H9 (cell line): ENCODE measurements at regions not wholly inside any gene's neighbourhood (a gene's known extent, or its start where the extent isn't known, plus 50 kb on each side); places are given as distances from the start of the nearest gene placed in this dataset.
"Not testable (repeated sequence)": the region's sequence is repeated elsewhere in the genome, so short reads cannot be mapped to it uniquely, and the experiment has no call there.

ENCODE experiments used
- DNase-seq: peaks from one replicate; pipeline ENCODE4 v3.0.0-alpha.2; 2017
- H2AFZ ChIP-seq: one replicate; pipeline ENCODE4 v1.6.1; 2013; ENCODE audit warnings: mild to moderate bottlenecking, low read length, control low read depth, moderate library complexity
- H2AK5ac ChIP-seq: 2 replicates; pipeline ENCODE4 v1.6.1; 2013; ENCODE audit warnings: low read length, control low read depth, mixed read lengths; ENCODE audit not compliant: insufficient read length
- H2BK120ac ChIP-seq: one replicate; pipeline ENCODE4 v1.6.1; 2013; ENCODE audit warnings: low read depth, mild to moderate bottlenecking, low read length, control low read depth, inconsistent platforms; ENCODE audit not compliant: poor library complexity, severe bottlenecking
- H2BK12ac ChIP-seq: 2 replicates; pipeline ENCODE4 v1.6.1; 2013; ENCODE audit warnings: low read length, control low read depth, mixed read lengths, low read depth; ENCODE audit not compliant: insufficient read length
- H2BK15ac ChIP-seq: 2 replicates; pipeline ENCODE4 v1.6.1; 2013; ENCODE audit warnings: low read depth, low read length, control low read depth
- H2BK20ac ChIP-seq: one replicate; pipeline ENCODE4 v1.6.1; 2013; ENCODE audit warnings: low read depth, mild to moderate bottlenecking, low read length, control low read depth, inconsistent platforms; ENCODE audit not compliant: poor library complexity, severe bottlenecking
- H2BK5ac ChIP-seq: 2 replicates; pipeline ENCODE4 v1.6.1; 2013; ENCODE audit warnings: low read length, control low read depth, mixed read lengths; ENCODE audit not compliant: insufficient read length
- H3K14ac ChIP-seq: 2 replicates; pipeline ENCODE4 v1.6.1; 2013; ENCODE audit warnings: low read length, control low read depth; ENCODE audit not compliant: insufficient read depth
- H3K18ac ChIP-seq: 2 replicates; pipeline ENCODE4 v1.6.1; 2013; ENCODE audit warnings: low read depth, mild to moderate bottlenecking, mixed read lengths, low read length, control low read depth; ENCODE audit not compliant: insufficient read length
- H3K23ac ChIP-seq: 2 replicates; pipeline ENCODE4 v1.6.1; 2013; ENCODE audit warnings: low read length, control low read depth, mixed read lengths, low read depth; ENCODE audit not compliant: insufficient read length
- H3K23me2 ChIP-seq: 2 replicates; pipeline ENCODE4 v1.6.1; 2013; ENCODE audit warnings: low read depth, mild to moderate bottlenecking, mixed read lengths, low read length, control low read depth; ENCODE audit not compliant: insufficient read length, poor library complexity, severe bottlenecking
- H3K27ac ChIP-seq: 2 replicates; pipeline ENCODE4 v1.5.1; 2013; ENCODE audit warnings: low read length, control low read depth, mixed read lengths, low read depth; ENCODE audit not compliant: insufficient read length
- H3K27me3 ChIP-seq: 2 replicates; pipeline ENCODE4 v1.6.1; 2013; ENCODE audit warnings: low read length, control low read depth, inconsistent platforms; ENCODE audit not compliant: insufficient read depth
- H3K4ac ChIP-seq: 2 replicates; pipeline ENCODE4 v1.6.1; 2013; ENCODE audit warnings: low read depth, mild to moderate bottlenecking, control low read depth, inconsistent platforms, low read length, moderate library complexity
- H3K4me1 ChIP-seq: 2 replicates; pipeline ENCODE4 v1.6.1; 2013; ENCODE audit warnings: low read length, control low read depth, inconsistent platforms; ENCODE audit not compliant: insufficient read depth
- H3K4me2 ChIP-seq: 2 replicates; pipeline ENCODE4 v1.6.1; 2013; ENCODE audit warnings: low read length, control low read depth, mixed read lengths; ENCODE audit not compliant: insufficient read length, insufficient read depth
- H3K56ac ChIP-seq: 2 replicates; pipeline ENCODE4 v1.6.1; 2013; ENCODE audit warnings: low read depth, mild to moderate bottlenecking, mixed read lengths, low read length, control low read depth; ENCODE audit not compliant: insufficient read length
- H3K79me1 ChIP-seq: 2 replicates; pipeline ENCODE4 v1.6.1; 2013; ENCODE audit warnings: low read depth, mild to moderate bottlenecking, moderate library complexity, low read length, control low read depth, inconsistent platforms; ENCODE audit not compliant: insufficient read depth, poor library complexity, severe bottlenecking
- H3K79me2 ChIP-seq: 2 replicates; pipeline ENCODE4 v1.6.1; 2013; ENCODE audit warnings: low read length, control low read depth, inconsistent platforms; ENCODE audit not compliant: insufficient read depth
- H3K9ac ChIP-seq: 2 replicates; pipeline ENCODE4 v1.6.1; 2013; ENCODE audit warnings: low read length, control low read depth, mixed read lengths; ENCODE audit not compliant: insufficient read length; ENCODE audit errors: extremely low read depth
- H3K9me3 ChIP-seq: one replicate; pipeline ENCODE4 v1.6.1; 2013; ENCODE audit warnings: low read depth, low read length, inconsistent platforms; ENCODE audit not compliant: control insufficient read depth
- H3T11ph ChIP-seq: one replicate; pipeline ENCODE4 v1.6.1; 2013; ENCODE audit warnings: mild to moderate bottlenecking, low read length, control low read depth, inconsistent platforms
- H4K20me1 ChIP-seq: one replicate; pipeline ENCODE4 v1.6.1; 2013; ENCODE audit not compliant: control insufficient read depth, insufficient read length, insufficient read depth
- H4K5ac ChIP-seq: 2 replicates; pipeline ENCODE4 v1.6.1; 2013; ENCODE audit warnings: low read depth, mild to moderate bottlenecking, mixed read lengths, low read length, control low read depth; ENCODE audit not compliant: insufficient read length
- H4K8ac ChIP-seq: replicated peaks from 2 replicates; pipeline ENCODE4 v1.6.1; 2013; ENCODE audit warnings: low read length, control low read depth, mixed read lengths, low read depth; ENCODE audit not compliant: insufficient read length
- H4K91ac ChIP-seq: 2 replicates; pipeline ENCODE4 v1.6.1; 2013; ENCODE audit warnings: low read depth, mild to moderate bottlenecking, moderate library complexity, mixed read lengths, low read length, control low read depth; ENCODE audit not compliant: insufficient read length
- H3K27ac Mint-ChIP-seq, 3 experiments: 2 replicates in 2 of 3; 3 replicates in 1 of 3; pipeline ENCODE4 v1.8.0; 2020 to 2021; ENCODE audit warnings: mixed read lengths in 3 of 3, mild to moderate bottlenecking in 1 of 3, moderate library complexity in 1 of 3
- H3K27me3 Mint-ChIP-seq: 2 replicates; pipeline ENCODE4 v1.8.0; 2021; ENCODE audit warnings: low read depth, mild to moderate bottlenecking, moderate library complexity, mixed read lengths
- H3K36me3 Mint-ChIP-seq, 3 experiments: 2 replicates in 2 of 3; 3 replicates in 1 of 3; pipeline ENCODE4 v1.8.0; 2020 to 2021; ENCODE audit warnings: low read depth in 3 of 3, mixed read lengths in 3 of 3; ENCODE audit not compliant: insufficient read depth in 1 of 3
- H3K4me1 Mint-ChIP-seq, 2 experiments: 2 replicates each; pipeline ENCODE4 v1.8.0; 2020; ENCODE audit warnings: mixed read lengths in 2 of 2
- H3K4me3 Mint-ChIP-seq, 2 experiments: 2 replicates in 1 of 2; 3 replicates in 1 of 2; pipeline ENCODE4 v1.8.0; 2020 to 2021; ENCODE audit warnings: mild to moderate bottlenecking in 2 of 2, mixed read lengths in 2 of 2, moderate library complexity in 1 of 2
- H3K9me3 Mint-ChIP-seq, 2 experiments: 2 replicates in 1 of 2; 3 replicates in 1 of 2; pipeline ENCODE4 v1.8.0; 2020; ENCODE audit warnings: mild to moderate bottlenecking in 2 of 2, mixed read lengths in 2 of 2, moderate library complexity in 1 of 2
- CTCF ChIP-seq: fragments of 200-600 bp; sonication (generic); conservative IDR thresholded peaks from 3 replicates; pipeline ENCODE4 v1.8.0; 2021; ENCODE audit warnings: antibody characterized with exemption, mild to moderate bottlenecking
- WGBS: extraction: QIAGEN DNeasy Blood & Tissue Kit; methylation state at CpG from one replicate; pipeline ENCODE4 v1.1.7; 2013; ENCODE audit warnings: missing lambda C conversion rate, low lambda C conversion rate, mixed read lengths; ENCODE audit not compliant: insufficient read length; ENCODE audit errors: extremely low coverage; 5-methylcytosine and 5-hydroxymethylcytosine counted together

DNA sequence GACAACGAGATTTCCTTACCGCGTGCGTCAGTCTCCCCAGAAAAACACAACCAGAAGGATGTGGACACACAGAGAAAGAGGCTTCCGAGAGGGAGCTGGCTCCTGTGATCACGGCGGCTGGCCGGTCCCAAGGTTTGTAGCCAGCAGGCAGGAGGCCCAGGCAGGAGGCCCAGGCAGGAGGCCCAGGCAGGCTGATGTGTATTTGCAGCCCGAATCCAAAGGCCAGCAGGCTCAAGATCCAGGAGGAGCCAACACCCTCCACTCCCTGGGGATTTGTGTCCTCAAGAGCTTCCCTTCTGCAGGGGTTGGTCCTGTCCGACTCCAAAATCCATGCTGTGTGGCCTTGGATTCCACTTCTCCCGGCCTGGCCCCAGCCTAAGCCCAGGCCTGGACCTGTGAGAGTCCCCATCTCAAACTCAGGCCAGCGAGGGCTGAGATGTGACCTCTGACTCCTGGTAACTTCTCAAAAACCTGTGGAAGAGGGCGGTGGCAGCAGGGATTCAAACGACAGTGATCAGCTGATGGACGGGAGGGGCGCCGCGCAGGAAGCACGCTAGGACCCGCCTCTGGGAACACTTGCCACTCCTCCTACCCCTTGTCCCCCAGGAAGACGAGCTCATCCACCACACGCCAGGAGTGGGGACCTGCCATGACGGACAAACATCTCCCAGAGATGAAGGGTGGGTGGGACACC, 75.0 kb upstream of the PPP1R26 start:
- Histone ChIP-seq H3K23ac (no peak overlapping the region), H3K4ac (no peak overlapping the region), H4K20me1 (no peaks in the 10 kb centered on the region), H2BK15ac (no peak overlapping the region), H3K23me2 (no peaks in the 10 kb centered on the region), H4K5ac (no peak overlapping the region), H2BK12ac (no peak overlapping the region), H3K79me2 (no peaks in the 10 kb centered on the region), H3K9ac (no peak overlapping the region), H3K56ac (no peak overlapping the region), H3K18ac (no peak overlapping the region), H3K4me1 (no peaks in the 10 kb centered on the region), H3K14ac (no peak overlapping the region), H4K91ac (no peak overlapping the region), H2BK5ac (no peak overlapping the region), H2AK5ac (no peak overlapping the region), H4K8ac (no peak overlapping the region), H3K27me3 (no peaks in the 10 kb centered on the region), H2AFZ (no peak overlapping the region), H3K27ac (no peak overlapping the region), H3T11ph (no peak overlapping the region), H2BK20ac (no peak overlapping the region), H2BK120ac (no peak overlapping the region), H3K9me3 (no peaks in the 10 kb centered on the region), H3K79me1 (no peaks in the 10 kb centered on the region), H3K4me2 (no peak overlapping the region)
- no peak for TF ChIP-seq CTCF
- H3K4me1 Mint-ChIP-seq: no peaks in the 10 kb centered on the region
- peaks cover 4 to 6% of the 10 kb centered on the region in 2 experiments; a peak in 1 of 5 replicates for H3K9me3 Mint-ChIP-seq
- H3K36me3 Mint-ChIP-seq: no peaks in the 10 kb centered on the region; a peak in 1 of 7 replicates
- DNase-seq: no peak
- no peak overlapping the region for H3K27ac Mint-ChIP-seq
- no peak overlapping the region for H3K4me3 Mint-ChIP-seq
- no CpG with 5 or more reads among the region's 23 CpGs for WGBS
- peaks cover 5% of the 10 kb centered on the region for H3K27me3 Mint-ChIP-seq

DNA sequence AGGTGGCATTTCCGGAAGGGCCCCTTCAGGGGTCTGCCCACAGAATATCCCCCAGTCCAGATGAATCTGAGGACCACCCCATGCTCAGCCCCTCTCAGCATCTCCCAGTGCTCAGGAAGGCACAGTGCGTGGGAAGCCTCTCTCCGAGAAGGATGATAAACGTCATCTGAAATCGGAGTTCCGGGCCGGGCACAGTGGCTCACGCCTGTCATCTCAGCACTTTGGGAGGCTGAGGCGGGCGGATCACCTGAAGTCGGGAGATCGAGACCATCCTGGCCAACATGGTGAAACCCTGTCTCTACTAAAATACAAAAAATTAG, 74.5 kb upstream of the PPP1R26 start:
- not testable (repeated sequence) for H3K4me1 Mint-ChIP-seq, H3K27me3 ChIP-seq, H3K23me2 ChIP-seq, H4K5ac ChIP-seq, H3K4me2 ChIP-seq, H2AK5ac ChIP-seq, H3K14ac ChIP-seq, H3K79me2 ChIP-seq, H3K56ac ChIP-seq, H3K9ac ChIP-seq, H3K18ac ChIP-seq, H3K27me3 Mint-ChIP-seq, H3K9me3 Mint-ChIP-seq, H2BK5ac ChIP-seq, H3K23ac ChIP-seq, H3K9me3 ChIP-seq, H4K91ac ChIP-seq, H2BK12ac ChIP-seq, H4K8ac ChIP-seq, DNase-seq, H3T11ph ChIP-seq, H3K4ac ChIP-seq, H3K4me1 ChIP-seq, H2BK120ac ChIP-seq, H2BK20ac ChIP-seq, H3K27ac Mint-ChIP-seq, H2BK15ac ChIP-seq, H3K36me3 Mint-ChIP-seq, H3K79me1 ChIP-seq, H3K27ac ChIP-seq, H3K4me3 Mint-ChIP-seq, H4K20me1 ChIP-seq, H2AFZ ChIP-seq
- no CpG with 5 or more reads among the region's 12 CpGs for WGBS
